GM21737 (cell line): ENCODE measurements at regions not wholly inside any gene's neighbourhood (a gene's known extent, or its start where the extent isn't known, plus 50 kb on each side); places are given as distances from the start of the nearest gene placed in this dataset.
"Not testable (repeated sequence)": the region's sequence is repeated elsewhere in the genome, so short reads cannot be mapped to it uniquely, and the experiment has no call there.

ENCODE experiments used
- ATAC-seq: cut with Tn5 transposase; IDR thresholded peaks from one replicate; pipeline ENCODE4 v1.9.1; 2021; ENCODE audit warnings: mild to moderate bottlenecking, moderate library complexity; ENCODE audit not compliant: unreplicated experiment

DNA sequence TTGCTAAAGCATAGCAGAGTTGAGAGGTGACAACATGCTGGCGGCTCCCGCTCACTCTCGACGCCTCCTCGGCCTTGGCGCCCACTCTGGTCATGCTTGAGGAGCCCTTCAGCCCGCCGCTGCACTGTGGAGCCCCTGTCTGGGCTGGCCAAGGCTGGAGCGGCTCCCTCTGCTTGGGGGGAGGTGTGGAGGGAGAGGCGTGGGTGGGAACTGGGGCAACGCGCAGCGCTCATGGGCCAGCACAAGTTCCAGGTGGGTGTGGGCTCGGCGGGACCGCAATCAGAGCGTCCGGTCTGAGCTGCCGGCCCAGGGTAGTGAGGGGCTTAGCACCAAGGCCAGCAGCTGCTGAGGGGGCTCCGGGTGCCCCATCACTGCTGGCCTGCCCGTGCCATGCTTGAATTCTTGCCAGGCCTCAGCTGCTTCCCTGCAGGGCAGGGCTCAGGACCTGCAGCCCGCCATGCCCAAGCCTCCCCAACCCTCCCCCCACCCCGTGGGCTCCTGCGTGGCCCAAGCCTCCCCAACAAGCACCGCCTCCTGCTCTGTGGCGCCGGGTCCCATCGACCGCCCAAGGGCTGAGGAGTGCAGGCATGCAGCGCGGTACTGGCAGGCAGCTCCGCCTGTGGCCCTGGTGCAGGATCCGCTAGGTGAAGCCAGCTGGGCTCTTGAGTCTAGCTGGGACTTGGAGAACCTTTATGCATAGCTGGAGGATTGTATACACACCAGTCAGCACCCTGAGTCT lies 2052.8 kb upstream of the CELF4 start:
- ATAC-seq: no peak

DNA sequence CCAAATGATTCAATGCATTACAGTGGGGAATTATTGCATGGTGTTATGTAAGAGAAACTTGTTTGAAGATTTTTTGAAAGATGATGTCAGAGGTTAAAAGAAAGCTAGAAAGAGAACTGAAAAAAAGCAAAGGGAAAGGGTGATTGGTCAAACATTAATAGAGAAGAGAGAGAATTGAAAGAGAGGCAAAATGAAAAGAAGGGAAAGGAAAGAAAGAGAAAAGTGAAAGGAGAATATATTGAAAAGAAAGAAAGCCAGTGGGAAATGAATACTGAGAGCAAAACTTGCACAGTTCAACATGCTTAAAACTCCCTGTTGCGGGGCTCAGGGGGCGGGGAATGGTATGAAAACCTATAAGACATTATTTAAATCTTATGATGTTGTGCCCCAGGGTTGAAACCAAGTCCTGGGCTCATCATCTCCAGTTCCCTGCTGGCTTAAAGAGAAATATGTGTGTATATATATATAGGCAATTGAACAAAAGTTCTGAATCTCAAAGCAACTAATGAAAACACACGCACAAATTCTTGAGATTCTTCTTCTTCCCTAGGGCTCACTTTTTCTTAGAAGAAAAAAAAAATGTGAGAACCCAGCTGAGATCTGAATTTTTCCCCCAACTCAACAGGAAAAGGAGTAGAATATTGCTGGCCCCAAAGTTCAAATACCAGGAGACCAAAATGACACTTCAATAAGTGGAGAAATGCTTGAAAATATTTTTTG lies 2045.9 kb upstream of the CELF4 start:
- ATAC-seq: no peak

DNA sequence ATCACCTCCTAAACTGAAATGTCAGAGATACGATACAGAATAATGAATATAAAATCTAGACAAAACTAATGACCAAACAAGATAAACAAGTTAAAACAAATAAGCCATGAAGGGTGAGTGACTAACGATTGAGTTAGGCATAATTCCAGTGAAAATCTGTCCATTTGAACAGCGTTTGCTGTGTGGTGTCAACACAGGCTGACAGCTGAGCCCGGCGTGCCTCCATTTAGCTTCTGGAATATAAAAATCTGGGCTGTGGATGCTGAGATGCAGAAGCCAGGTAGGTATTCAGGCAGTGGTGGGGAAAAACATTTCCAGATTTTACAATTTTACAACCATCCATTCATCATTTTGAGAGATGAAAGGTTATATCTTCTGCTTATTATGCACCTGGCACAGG lies 2041.4 kb upstream of the CELF4 start:
- ATAC-seq: no peak

DNA sequence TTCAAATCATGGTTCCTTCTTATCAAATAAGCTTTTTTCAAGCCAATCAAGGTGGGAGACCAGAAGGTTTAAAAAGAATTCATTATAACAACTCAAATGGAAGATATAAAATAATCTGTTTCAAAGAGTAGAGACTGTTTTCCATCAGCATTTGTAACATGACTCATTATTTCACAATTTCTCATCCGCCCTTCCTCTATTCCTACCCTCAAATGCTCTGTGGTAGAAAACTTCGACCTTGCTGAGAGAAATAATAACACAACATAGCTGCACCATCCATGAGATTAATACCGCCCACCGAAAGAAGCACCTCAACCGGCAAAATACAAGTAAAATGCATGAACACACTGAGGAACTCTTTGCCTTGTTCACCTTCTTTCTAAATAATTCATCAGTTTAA lies 2039.2 kb upstream of the CELF4 start:
- ATAC-seq: no peak

DNA sequence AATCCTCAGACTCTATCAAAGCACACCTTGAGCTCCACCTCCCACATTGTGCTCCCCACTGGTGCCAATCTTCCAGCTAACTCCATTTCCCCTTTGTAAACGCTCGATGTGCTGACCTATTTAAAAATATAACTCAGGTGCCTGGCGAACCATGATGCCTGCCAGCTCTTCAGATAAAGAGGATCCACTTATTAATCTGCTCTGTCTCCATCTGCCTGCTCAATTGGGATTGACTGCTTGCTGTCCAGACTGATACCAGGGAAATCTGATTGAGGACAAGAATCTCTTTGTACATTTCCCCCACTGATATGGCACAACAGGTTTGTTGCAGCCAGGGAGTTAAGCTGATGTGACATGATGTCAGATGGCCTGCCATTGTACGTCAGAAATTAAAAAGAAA lies 2036.5 kb upstream of the CELF4 start:
- ATAC-seq: no peak

DNA sequence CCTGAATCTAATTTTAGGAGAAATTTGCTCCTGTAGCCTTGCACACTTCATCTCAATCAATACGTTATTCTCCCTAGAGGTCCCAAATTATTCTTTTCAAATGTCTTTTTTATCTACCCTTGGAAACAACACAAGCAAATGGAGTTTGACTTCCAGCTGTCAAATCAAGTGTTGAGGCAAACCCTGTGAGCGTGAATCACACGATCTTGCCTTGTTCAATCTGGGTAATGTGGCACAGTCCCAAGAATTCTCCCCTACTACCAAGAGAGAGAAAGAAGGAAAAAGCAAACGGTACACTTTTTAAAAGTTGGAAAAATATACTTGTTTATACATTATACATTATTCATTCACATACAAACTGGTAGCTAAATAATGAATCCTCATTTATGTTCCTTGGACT lies 2035.3 kb upstream of the CELF4 start:
- ATAC-seq: no peak

DNA sequence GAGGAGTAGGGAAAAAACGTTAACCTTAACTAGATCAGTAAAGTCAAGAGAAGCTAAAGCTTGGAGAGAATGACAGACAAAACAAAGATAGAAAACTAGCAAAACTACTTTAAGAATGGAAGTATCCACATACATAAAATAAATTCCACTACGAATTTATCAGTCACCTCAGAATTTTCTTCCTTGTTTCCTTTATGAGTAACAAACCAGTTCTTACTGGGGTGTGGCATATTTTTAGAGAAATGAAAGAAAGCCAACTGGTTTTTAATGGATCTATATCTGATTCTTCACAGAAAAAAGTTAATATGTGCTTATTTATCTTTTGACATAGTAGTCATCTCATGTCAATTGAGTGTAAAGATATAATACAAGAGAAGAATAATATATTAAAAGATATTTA lies 2033.7 kb upstream of the CELF4 start:
- ATAC-seq: no peak

DNA sequence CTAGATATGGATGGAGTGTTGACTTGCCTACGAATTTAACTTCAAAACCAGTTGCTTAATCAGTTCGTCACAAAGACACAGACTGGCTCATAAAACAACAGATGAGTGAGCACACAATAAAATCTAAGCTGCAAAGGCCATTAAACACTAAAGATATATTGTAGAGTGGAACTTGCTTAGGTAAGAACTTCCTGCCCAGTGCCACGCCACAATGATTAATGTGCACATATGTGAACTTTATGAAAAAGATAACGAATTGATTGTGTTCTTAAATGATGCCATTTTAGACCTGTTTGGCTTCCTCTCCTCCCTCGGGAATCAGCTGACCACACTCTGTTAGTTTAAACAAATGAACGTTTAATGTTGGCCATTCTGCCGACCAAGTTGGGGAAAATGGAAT lies 2031.3 kb upstream of the CELF4 start:
- ATAC-seq: no peak

DNA sequence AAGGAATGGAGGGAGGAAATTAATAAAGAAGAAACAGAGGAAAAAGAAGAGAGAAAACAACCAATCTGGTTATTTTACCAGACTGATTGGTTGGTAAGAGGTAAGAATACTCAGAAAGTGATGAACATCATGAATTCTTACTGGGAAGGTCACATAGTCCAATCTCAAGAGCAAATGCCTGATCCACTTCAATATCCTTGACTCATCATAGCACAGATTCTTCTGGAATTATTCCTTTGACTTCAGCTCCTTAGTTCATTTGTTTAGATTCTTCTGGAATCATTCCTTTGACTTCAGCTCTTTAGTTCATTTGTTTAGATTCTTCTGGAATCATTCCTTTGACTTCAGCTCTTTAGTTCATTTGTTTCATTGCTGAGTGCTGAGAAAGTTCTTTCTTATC lies 2030.6 kb upstream of the CELF4 start:
- no peak for ATAC-seq

DNA sequence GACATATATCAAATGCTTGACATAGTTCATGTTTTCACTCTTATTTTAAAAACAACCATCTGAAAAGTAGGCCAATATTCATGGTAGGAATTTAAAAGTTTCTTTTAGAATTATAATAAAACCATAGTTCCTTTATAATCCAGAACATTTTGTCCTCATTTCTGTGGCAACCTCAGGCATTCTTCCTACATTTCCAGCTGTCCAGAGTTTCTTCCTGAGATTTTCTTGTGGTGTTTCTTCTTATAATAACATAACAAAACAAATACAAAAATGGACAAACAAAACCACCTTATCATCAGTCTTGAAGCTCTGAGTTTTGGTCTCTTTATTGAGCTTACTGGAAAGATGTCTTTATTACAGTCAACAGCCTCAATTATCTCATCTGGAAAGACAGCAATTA lies 2028.6 kb upstream of the CELF4 start:
- ATAC-seq: no peak

DNA sequence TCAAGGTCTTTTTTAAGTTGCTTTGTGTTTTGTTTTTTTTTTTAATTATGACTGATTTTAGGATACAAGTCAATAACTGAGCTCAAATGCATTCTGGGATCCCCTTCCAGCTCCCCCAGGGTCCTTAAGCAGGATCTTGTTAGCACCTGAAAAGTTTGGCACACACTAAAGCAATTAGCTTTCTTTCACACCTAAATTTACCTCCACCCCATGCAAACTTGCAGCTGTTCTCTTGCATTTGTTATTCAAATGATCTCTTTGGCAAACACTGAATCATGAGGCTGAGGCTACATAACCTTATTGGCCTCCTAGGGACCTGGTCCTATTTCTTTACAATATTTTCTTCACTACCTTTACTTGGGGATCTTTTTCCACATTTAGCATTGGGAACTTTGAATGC lies 2026.1 kb upstream of the CELF4 start:
- no peak for ATAC-seq

DNA sequence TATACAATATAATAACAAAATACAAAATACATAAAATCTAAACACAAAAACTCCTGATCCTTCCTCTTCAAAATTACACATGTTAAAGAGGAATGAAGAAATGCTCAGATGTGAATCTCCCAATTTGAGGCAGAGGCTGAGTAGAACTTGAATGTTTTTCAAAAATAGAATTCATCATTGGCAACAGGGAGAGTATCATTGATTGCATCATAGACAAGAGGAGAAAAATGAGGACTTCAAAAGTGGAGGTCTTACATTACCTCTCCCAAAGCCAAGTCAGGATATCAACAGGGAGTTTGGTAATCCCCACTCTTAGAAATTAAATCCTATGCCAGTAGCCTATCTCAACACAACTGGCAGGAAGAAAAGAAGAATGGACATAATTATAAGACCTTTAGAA lies 2023.9 kb upstream of the CELF4 start:
- no peak for ATAC-seq

DNA sequence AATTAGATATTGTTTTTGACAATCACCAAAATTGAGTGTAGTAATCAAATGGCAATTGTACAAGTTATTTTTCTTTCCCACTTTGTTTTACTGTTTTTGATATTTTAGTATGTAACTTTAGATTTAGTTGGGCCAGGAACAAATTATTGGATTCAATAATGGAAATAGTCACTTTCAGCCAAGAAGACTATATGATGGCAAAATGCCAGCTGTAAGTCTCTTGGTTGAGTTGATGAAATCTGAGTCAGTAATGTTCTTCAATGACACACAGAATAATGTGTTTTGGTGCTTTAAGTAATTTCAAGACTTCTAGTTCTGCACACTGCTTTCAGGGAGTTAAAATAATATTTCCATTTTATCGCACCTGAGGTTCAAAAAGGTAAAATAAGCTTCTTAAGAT lies 2022.0 kb upstream of the CELF4 start:
- ATAC-seq: no peak

DNA sequence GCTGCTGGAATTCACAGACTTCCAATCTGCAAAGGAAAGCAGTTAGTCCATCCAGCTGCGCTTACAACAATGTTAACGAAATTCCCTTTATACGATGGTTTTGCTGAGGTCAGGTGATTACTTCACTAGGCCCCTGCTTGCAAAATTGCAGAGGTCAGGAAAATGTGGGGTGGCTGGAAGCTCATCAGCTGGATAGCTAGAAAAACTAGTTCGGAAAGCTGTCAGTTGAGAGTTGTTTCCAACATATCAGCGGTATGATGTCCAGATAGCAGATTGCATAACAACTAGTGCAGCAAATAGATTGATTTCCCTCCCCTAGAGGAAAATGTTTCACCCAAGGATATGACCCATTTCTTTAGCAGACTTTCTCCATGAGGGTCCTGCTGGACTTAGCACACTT lies 2021.1 kb upstream of the CELF4 start:
- ATAC-seq: no peak

DNA sequence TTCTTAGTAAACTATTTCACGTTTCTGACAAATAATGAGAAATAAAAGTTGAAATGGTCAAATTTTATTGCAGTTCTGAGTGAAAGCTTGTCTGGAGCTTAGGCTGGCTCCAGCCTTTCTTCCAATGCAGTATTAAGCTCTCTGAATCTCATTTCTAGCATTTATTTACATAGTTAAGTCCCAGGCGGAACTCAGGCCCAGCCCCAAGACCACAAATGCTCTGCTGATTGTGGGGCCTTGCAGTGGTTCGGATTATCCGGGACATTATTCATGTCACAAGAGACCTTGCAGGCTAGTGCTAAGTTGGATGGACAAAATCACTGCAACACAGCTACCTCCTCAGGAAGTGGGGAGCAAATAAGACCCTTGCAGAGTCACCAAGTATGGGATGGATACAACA lies 2009.3 kb upstream of the CELF4 start:
- ATAC-seq: no peak

DNA sequence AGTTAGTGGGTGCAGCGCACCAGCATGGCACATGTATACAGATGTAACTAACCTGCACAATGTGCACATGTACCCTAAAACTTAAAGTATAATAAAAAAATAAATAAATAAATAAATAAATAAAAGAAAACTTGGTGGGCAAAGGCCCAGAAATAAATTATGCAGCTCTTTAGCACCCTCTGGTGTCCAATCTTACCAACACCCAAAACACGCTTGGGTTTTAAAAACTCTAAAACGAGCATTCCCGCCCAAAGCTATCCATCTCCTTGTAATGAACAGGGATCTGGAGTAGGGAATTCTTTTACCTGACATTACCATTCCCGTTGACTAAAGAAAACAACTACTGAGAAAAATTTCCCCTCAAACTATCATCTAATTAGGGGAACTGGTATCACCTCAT lies 2005.9 kb upstream of the CELF4 start:
- ATAC-seq: no peak

DNA sequence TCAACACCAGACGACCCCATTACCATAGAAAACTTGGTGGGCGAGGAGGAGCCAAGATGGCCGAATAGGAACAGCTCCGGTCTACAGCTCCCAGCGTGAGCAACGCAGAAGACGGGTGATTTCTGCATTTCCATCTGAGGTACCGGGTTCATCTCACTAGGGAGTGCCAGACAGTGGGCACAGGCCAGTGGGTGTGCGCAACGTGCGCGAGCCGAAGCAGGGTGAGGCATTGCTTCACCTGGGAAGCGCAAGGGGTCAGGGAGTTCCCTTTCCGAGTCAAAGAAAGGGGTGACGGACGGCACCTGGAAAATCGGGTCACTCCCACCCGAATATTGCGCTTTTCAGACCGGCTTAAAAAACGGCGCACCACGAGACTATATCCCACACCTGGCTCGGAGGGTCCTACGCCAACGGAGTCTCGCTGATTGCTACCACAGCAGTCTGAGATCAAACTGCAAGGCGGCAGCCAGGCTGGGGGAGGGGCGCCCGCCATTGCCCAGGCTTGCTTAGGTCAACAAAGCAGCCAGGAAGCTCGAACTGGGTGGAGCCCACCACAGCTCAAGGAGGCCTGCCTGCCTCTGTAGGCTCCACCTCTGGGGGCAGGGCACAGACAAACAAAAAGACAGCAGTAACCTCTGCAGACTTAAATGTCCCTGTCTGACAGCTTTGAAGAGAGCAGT lies 2000.1 kb upstream of the CELF4 start:
- ATAC-seq: not testable (repeated sequence)

DNA sequence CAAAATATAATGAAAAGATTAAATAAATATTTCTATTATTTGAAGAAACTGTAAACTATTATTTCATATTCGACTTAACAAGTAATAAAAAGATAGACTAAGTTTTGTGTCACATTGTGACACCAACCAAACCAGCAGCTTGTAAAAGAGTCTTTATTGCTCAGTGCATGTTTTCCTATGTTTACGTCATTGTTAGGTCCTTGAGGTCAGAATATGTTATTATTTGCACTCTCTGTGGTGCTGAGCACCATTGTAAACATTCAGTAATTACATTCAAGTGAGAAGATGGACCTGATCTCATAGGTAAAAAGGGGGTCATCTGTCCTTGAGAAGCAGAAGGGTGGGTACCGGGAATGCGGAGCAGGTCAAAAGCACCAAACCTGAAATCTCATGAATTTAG lies 1999.1 kb upstream of the CELF4 start:
- no peak for ATAC-seq

DNA sequence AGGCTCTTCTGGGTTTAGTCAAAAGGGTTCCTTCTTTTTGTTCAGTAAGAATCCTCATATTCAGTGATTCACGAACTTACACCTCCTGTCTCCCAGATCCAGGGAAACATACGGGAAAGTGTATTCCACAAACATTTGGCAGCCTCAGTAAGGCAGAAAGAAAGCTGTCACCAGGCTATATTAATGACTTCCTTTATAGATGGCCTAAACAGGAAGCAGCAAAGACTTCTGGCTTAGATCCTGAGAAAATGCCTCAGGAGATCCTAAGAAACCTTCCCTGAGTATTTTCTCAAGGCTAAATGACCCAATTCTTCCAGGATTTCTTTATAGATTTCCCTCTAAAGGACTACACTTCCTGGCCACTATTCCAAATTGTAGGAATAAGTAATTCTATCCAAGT lies 1995.5 kb upstream of the CELF4 start:
- no peak for ATAC-seq

DNA sequence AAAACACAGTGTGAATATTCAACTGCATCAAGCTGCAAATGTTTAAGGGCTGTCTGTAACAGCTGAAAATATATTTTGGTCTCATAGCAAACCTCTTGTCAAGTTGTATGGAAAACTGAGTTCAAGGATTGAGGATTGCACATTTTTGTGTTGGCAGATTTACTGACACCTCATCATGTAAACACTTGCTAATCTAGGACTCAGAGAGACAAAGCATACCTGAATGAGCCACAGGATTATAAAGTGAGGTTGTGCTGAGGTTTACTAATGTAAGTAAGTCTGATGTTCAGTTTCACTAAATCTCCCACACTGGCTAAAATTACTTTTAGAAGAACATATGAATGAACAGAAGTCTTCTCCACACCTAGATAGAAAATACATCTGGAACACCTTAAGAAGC lies 1993.1 kb upstream of the CELF4 start:
- no peak for ATAC-seq

DNA sequence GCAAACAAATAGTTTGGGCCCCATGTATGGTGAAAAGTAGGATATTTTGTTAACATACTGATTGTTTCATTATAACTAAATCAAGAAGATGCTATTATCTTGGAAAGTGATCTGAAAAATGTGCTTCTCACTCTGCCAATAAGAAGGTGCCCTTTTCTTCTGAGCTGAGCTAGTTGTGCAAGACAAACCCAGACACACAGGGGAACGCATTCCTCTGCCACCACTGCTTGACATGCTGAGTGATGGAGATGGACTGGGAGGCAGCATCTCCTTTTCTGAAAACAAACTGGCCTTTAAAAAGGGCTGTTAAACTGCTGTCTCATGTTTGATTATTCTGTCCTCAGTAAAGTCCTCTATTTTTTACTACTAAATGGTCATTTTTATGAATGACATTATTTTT lies 1989.9 kb upstream of the CELF4 start:
- ATAC-seq: no peak

DNA sequence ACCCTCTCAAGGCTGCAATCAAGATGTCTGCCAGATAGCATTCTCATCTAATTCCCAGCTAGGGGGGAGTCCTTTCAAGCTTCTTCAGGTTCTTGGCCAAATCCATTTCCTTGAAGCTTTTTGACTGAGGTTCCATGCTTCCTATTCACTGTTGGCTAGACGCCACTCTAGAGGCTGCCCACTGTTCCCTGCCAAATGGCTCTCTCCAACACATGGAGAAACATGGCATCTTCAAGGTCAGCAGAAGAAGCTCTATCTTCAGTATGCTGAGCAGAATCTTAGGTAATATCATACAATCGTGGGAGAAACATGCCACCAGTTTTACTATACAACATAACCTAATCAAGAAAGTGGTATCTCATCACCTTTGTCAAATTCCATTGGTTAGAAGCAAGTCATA lies 1985.1 kb upstream of the CELF4 start:
- ATAC-seq: no peak
